ENCODE measurements at regions not wholly inside any gene's neighbourhood (a gene's known extent, or its start where the extent isn't known, plus 50 kb on each side); places are given as distances from the start of the nearest gene placed in this dataset.
"Not testable (repeated sequence)": the region's sequence is repeated elsewhere in the genome, so short reads cannot be mapped to it uniquely, and the experiment has no call there.

- intact Hi-C loops (cut with micrococcal nuclease) = no loop called here
- Histone ChIP-seq H3K4me1 (no peaks in the 10 kb centered on the region), H3K27me3 (ENCODE audit: low read depth) (no peaks in the 10 kb centered on the region), H3K27ac (replicated peaks) (no peak overlapping the region), H3K36me3 (no peaks in the 10 kb centered on the region), H3K9me3 (replicated peaks) (no peaks in the 10 kb centered on the region), H3K4me3 (no peak overlapping the region)
- no peak for DNase-seq
- no peak for TF ChIP-seq CTCF (IDR thresholded peaks at IDR 0.05; ENCODE audit: borderline replicate concordance)
Measured at GRCh38 chr3:4083225-4084015, 219.7 kb upstream of the SETMAR start.

- no peak overlapping the region for H3K4me3 ChIP-seq
- intact Hi-C loops (cut with micrococcal nuclease) = no loop called here
Measured at GRCh38 chr3:4084271-4084670, 218.9 kb upstream of the SETMAR start.

GRCh38 chr3:4086662-4087061 is 216.5 kb upstream of the SETMAR start:
- H3K4me3 ChIP-seq; H3K27me3 ChIP-seq (ENCODE audit: low read depth); intact Hi-C loops (cut with micrococcal nuclease); H3K36me3 ChIP-seq; H3K4me1 ChIP-seq; DNase-seq; H3K9me3 ChIP-seq (replicated peaks); H3K27ac ChIP-seq (replicated peaks): not testable (repeated sequence)

More at GRCh38 chr3:4084271-4084670, 218.9 kb upstream of the SETMAR start:
- no peak for TF ChIP-seq CTCF (IDR thresholded peaks at IDR 0.05; ENCODE audit: borderline replicate concordance)
- no peak overlapping the region for H3K27ac ChIP-seq (replicated peaks)
- no peaks in the 10 kb centered on the region for H3K4me1 ChIP-seq
- H3K27me3 ChIP-seq (ENCODE audit: low read depth) = no peaks in the 10 kb centered on the region
- no peaks in the 10 kb centered on the region for H3K36me3 ChIP-seq
- no peak for DNase-seq
- H3K9me3 ChIP-seq (replicated peaks) = no peaks in the 10 kb centered on the region

GRCh38 chr3:4091786-4092185 is 211.4 kb upstream of the SETMAR start:
- TF ChIP-seq CTCF (IDR thresholded peaks at IDR 0.05; ENCODE audit: borderline replicate concordance) = no peak
- H3K4me1 ChIP-seq = no peaks in the 10 kb centered on the region
- no peaks in the 10 kb centered on the region for H3K9me3 ChIP-seq (replicated peaks)
- no peaks in the 10 kb centered on the region for H3K27me3 ChIP-seq (ENCODE audit: low read depth)
- intact Hi-C loops (cut with micrococcal nuclease) = no loop called here
- DNase-seq = no peak
- no peak overlapping the region for H3K4me3 ChIP-seq
- H3K36me3 ChIP-seq = no peaks in the 10 kb centered on the region
- no peak overlapping the region for H3K27ac ChIP-seq (replicated peaks)

GRCh38 chr3:4097801-4098200 is 205.4 kb upstream of the SETMAR start:
- no peak for DNase-seq
- H3K9me3 ChIP-seq (replicated peaks) = peaks cover 27% of the 10 kb centered on the region
- no peak for TF ChIP-seq CTCF (IDR thresholded peaks at IDR 0.05; ENCODE audit: borderline replicate concordance)
- H3K27ac ChIP-seq (replicated peaks) = no peak overlapping the region
- intact Hi-C loops (cut with micrococcal nuclease) = no loop called here
- no peak overlapping the region for H3K4me3 ChIP-seq
- no peaks in the 10 kb centered on the region for H3K36me3 ChIP-seq
- H3K4me1 ChIP-seq = no peaks in the 10 kb centered on the region
- no peaks in the 10 kb centered on the region for H3K27me3 ChIP-seq (ENCODE audit: low read depth)

GRCh38 chr3:4099607-4100006 is 203.6 kb upstream of the SETMAR start:
- no peaks in the 10 kb centered on the region for H3K36me3 ChIP-seq
- no peak for TF ChIP-seq CTCF (IDR thresholded peaks at IDR 0.05; ENCODE audit: borderline replicate concordance)
- H3K27ac ChIP-seq (replicated peaks) = no peak overlapping the region
- H3K9me3 ChIP-seq (replicated peaks) = peaks cover 27% of the 10 kb centered on the region
- H3K4me3 ChIP-seq = no peak overlapping the region
- DNase-seq = no peak
- H3K4me1 ChIP-seq = no peaks in the 10 kb centered on the region
- intact Hi-C loops (cut with micrococcal nuclease) = no loop called here
- no peaks in the 10 kb centered on the region for H3K27me3 ChIP-seq (ENCODE audit: low read depth)

Data from left ventricle myocardium inferior (tissue), 1 donor.